HG02938 (cell line): ENCODE measurements at regions not wholly inside any gene's neighbourhood (a gene's known extent, or its start where the extent isn't known, plus 50 kb on each side); places are given as distances from the start of the nearest gene placed in this dataset.
"Not testable (repeated sequence)": the region's sequence is repeated elsewhere in the genome, so short reads cannot be mapped to it uniquely, and the experiment has no call there.

Source experiments
- ATAC-seq: cut with Tn5 transposase; IDR thresholded peaks from one replicate; pipeline ENCODE4 v1.9.1; 2021; ENCODE audit warnings: mild to moderate bottlenecking, moderate library complexity; ENCODE audit not compliant: unreplicated experiment

DNA sequence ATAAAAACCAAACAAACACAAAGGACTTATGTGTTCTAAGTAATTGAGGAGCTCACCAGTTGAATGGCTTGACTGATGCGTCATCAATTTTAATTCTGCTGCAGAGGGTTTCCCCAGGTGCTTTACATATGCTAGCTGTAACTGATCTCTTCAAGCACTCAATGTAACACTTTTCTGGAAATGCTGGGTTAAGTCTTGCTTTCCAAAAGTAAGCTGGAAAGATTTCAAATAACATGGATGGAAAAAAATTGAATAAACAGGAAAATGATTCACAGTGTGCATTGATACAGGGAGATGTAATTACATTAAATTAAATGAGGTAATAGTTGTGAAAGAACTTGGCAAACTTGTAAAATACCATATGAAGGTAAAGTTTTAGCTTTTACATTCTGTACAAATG lies 186.7 kb upstream of the WDFY3 start:
- no peak for ATAC-seq

DNA sequence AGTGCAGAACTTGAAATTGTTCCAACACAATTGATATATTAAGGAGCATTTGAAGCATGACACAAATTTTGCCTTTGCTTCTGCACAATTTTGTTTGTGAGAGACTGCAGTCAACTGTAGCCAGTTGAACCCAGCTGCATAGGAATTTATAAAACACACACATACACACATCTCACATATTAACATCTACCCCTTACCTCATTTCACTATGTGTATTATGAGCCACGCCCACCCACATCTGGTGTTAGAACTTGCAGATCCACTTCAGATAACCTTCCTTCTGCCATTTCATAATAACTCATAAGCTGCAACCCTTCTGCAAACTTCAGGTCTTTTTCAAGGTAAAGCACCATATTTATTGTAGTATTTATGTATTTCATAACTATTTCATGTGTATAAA lies 188.1 kb upstream of the WDFY3 start:
- ATAC-seq, result no peak

DNA sequence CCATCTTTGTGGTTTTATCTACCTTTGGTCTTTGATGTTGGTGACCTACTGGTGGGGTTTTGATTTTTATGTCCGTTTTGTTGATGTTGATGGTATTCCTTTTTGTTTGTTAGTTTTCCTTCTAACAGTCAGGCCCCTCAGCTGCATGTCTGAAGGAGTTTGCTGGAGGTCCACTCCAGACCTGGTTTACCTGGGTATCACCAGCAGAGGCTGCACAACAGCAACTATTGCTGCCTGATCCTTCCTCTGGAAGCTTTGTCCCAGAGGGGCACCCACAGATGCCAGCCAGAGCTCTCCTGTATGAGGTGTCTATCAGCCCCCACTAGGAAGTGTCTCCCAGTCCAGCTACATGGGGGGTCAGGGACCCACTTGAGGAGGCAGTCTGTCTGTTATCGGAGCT lies 199.3 kb upstream of the WDFY3 start:
- ATAC-seq, result no peak

DNA sequence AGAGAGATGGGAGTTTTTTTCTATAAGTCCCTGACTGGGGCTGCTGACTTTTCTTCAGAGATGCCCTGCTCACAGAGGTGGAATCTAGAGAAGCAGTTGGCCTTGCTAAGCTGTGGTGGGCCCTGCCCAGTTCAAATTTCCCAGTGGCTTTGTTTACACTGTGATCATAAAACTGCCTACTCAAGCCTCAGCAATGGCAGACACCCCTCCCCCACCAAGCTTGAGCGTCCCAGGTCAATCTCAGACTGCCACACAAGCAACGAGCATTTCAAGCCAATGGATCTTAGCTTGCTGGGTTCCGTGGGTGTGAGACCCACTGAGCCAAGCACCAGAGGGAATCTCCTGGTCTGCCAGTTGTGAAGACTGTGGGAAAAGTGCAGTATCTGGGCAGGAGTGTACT lies 199.8 kb upstream of the WDFY3 start:
- no peak for ATAC-seq

DNA sequence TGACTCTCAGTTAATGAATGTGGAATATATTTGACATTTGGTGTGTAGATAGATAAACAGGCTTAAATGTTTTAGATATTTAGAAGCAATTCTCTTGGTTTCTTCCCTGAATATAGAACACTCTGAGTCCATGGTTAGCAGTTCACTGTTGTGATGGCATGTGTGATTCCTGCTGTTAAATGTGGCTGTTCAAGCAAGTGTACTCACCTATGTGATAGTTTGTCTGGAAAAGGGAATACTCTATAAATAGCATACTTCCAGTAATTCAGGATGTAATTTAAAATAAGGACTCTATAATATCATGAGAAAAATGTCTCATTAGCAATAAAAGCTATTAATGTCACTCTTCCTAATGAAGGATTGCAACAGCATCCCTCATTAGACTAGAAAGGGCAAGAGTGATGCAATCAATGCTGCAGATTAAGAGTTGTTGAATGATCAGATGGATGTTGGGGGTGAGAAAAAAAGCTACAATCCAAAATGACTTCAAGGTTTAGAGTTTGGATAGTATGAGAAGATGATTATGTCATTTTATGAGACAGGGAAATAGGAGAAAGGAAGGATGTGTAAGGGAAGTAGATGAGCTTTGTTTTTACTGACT lies 201.8 kb upstream of the WDFY3 start:
- ATAC-seq, result no peak

DNA sequence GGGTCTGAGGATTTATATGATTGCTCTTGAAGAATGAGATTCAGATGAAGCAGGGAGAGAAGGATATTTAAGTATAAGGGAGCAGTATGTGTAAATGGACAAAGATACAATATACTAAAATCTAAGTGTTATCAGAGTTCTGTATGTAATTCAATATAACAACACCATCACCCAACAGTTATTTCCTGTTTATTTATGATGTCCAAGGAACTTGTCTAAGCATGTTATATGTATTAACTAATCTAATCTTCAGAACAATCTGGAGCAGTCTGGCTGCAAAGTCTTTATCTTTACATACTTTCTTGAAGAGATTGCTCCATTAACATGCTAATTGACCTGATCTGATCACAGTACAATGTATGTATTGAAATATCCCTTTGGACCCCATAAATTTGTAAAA lies 203.8 kb upstream of the WDFY3 start:
- no peak for ATAC-seq

DNA sequence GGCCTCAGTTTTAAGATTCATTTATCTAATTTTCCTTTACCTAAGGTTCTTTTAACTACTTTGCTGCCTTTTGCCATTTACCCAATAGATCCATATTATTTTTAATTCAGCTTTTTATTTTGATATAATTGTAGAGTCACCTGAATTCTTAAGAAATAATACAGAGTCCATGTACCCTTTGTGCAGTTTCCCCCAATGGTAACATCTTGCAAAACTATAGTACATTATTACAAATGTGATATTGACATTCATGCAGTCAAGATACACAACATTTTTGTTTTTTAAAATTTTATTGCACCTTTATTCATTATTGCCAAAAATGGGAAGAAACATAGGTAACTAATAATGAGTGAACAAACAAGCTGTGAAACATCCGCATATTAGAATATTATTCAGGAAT lies 208.7 kb upstream of the WDFY3 start:
- no peak for ATAC-seq

DNA sequence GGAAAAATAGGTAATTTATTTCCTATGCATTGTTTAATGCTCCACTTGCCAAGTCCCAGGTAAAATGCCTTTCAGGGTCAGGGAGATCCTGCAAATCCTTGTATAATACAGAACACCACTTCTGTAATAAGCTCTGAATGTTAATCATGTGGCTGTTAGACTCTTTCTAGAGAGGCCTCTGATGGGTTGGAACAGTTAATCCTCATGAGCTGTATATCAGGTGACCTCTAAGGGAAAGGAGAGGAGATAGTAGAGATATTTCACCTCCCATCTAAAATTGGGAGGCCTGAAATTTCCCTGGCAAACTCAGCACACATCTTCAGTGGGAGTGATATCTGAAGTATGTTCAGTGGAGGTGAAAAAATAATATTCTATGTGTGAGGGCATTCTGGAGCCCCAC lies 210.6 kb upstream of the WDFY3 start:
- ATAC-seq, result no peak

DNA sequence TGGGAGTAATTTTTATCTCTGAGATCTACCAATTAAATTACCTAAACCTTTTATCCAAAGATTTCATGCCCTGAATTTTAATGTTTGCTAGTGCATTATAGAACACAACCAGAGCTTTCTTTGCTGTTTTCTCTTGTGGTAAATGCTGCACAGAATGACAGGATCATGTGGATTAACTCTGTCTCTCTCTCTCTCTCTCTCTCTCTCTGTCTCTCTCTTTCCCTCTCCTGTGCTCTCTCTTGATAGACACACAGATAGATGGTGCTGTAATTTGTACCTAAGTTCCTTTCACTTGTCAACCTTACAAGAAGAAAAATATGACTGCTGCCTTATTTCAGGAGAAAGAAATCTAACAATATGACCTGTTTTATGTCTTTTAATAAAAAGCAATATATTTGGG lies 211.2 kb upstream of the WDFY3 start:
- ATAC-seq, result no peak

DNA sequence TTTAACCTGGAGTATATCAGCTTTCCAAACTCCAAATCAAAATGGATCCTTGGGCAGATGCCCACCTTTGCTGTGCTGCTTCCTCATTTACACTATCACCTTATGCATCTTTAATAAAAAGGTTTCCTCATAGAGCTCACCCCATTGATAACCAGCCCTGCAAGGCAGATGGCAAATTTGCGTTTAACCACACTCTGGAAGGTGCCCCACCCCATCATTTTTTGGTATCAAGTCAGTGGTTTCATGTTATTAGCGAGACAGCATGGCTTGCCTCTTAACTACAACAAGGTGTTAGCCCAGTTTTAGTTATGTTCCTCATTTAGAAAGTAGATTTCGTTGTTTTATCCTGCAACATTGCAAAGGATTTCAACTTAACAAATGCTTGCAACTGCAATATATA lies 214.0 kb upstream of the WDFY3 start:
- ATAC-seq, result no peak

DNA sequence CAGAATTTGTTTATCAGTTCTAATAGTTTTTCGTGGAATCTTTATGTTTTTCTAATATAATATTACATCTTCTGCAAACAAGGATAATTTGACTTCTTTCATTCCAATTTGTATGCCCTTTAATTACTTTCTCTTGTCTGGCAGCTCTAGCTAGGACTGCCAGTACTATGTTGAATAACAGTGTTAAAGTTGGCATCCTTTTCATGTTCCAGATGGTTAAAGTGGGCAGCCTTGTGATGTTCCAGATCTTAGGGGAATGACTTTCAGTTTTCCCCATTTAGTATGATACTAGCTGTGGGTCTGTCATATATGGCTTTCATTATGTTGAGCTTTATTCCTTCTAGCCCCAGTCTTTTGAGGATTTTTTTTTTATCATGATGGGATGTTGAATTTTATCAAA lies 220.6 kb upstream of the WDFY3 start:
- no peak for ATAC-seq

DNA sequence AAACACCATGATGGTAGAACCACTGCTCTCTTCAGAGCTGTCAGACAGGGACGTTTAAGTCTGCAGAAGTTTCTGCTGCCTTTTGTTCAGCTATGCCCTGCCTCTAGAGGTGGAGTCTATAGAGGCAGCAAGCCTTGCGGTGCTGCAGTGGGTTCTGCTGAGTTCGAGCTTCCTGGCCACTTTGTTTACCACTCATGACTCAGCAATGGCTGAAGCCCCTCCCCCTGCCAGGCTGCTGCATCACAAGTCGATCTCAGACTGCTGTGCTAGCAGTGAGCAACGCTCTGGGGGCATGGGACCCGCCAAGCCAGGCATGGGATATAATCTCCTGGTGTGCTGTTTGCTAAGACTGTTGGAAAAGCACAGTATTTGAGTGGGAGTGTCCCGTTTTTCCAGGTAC lies 229.5 kb upstream of the WDFY3 start:
- ATAC-seq, result not testable (repeated sequence)

DNA sequence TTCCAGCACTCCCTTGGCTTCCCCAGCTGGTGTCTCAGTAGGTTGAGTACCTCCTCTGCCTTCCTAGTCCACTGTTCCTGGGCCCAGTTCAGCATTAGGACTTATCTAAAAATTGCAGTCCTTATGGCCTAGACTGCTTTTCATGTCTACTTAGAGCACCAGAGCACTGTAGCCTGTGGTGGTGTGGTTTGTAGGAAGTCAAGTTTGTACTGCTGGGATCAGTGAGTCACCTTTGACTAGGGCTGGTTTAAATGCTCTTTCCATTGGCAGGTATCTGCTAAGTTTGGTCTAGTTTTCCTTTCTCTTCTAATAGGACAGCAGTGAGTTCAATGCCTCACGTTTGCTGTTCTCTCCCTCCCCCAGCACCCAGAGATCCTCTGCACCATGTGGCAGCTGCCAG lies 233.6 kb upstream of the WDFY3 start:
- ATAC-seq, result no peak

DNA sequence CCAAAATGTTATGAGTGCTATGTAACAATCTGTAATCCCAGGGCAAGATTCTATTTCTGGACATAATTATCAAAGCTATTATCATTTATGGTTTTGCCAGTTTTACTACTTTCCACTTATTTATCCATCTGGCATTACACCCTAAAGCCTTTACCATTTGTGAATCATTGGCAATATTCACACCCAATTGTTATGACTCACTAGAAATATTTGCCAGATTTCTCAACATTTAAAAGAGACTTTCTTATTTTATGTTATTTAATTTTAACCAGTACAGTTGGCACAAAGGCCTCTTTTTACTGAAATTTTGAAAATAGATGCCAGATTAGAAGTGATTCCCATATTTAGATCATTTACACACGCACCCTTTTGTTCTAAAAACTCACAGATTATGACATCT lies 242.7 kb upstream of the WDFY3 start:
- no peak for ATAC-seq

DNA sequence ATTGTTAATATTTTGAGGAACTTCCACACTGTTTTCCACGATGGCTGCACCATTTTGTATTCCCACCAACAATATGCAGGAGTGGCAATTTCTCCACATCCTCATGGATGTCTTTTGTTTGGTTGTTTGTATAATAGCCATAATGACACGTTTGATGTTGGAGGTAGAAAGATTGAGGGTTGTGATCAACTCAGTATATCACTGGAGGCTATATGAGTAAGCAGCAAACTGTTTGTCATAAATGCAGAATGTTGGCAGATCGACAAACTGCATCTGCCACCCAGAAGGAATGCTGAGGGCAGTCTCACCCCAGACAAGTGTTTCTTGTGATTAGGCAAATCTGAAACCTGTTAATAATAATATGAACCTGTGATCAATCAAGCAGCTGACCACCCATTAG lies 243.9 kb upstream of the WDFY3 start:
- ATAC-seq, result no peak

DNA sequence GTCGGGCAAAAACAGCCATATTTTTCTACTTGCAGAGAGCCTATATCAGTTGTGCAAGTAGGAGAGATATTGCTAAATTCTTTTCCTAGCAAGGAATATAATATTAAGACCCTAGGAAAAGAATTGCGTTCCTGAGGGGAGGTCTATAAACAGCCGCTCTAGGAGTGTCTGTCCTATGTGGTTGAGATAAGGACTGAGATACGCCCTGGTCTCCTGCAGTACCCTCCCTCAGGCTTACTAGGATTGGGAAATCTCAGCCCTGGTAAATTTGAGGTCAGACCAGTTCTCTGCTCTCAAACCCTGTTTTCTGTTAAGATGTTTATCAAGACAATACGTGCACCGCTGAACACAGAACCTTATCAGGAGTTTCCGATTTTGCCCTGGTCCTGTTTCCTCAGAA lies 250.1 kb upstream of the WDFY3 start:
- ATAC-seq, result not testable (repeated sequence)

DNA sequence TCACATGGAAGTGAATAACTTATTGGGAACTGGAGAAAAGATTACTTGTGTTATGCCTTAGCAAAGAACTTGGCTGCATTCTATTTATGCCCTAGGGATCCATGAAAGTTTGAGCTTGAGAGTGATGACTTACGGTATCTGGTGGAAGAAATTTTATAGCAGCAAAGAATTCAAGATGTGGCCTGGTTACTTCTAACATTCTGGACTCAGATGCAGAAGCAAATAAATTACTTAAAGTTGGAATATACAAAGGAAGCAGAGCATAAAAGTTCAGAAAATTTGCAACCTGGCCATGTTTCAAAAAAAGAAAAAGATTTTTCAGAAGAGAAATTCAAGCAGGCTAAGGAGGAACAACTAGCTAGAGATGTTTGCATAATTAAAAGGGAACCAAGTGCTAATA lies 252.3 kb upstream of the WDFY3 start:
- no peak for ATAC-seq

DNA sequence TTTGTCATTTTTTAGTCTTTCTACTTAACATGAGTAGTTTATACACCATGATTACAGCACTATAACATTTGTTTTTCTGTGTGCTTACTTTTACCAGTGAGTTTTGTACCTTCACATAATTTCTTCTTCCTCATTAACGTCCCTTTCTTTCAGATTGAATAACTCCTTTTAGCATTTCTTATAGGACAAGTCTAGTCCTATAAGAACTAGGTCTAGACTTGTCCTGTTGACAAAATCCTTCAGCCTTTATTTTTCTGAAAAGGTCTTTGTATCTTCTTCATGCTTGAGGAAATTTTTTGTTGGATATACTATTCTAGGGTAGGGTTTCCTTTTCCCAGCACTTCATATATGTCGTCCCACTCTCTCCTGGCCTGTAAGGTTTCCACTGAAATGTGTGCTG lies 253.3 kb upstream of the ARHGAP24 start:
- no peak for ATAC-seq

DNA sequence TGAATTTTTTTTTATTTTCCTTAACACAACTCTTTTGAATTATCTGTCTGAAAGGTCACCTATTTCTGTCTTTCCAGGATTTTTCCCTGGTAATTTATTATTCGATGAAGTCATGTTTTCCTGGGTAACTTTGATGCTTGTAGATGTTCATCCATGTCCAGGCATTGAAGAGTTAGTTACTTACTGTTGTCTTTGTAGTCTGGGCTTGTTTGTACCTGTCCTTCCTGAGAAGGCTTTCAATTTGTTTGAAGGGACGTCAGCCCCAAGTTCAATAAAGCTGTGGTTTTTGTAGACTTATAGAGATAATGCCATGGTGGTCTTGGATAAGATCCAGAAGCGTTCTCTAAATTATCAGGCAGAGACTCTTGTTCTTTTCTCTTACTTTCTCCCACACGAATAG lies 252.4 kb upstream of the ARHGAP24 start:
- no peak for ATAC-seq

DNA sequence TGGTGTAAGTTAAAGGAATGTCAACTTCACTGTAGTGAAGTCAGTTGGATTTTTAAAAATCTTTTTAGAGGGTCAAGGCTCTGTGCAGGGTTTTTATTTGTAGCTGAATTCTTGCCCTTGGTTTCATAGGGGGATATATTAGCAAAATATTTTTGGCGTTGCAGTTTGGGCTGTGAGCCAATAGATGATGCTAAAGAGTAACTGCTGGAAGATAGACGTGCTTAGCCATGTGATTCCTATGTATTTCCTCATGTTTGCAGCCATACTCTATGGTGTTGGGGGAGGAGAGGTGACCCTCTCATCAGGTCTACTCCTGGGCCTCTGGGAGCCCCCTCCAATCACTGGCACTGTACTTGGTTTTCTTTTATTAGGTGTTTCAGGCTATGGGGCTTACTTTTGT lies 246.7 kb upstream of the ARHGAP24 start:
- no peak for ATAC-seq

DNA sequence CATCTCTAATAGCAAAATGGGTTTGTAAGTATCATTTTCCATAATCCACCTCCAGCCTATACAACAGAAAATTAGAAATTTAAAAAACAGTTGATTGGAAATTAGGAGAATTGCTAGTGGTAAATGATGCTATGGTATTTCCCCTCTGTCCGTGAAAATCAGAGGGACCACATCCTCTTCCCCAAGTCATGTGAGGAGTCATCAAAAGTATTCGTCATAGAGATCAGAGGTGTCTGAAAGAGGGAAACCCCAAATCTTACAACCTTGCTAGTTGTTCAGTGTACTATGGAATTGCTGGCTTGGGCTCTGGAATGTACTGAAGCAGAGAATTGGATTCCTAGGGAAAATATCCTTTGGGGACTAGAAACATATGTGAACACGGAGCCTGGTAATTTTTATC lies 241.4 kb upstream of the ARHGAP24 start:
- ATAC-seq, result no peak

DNA sequence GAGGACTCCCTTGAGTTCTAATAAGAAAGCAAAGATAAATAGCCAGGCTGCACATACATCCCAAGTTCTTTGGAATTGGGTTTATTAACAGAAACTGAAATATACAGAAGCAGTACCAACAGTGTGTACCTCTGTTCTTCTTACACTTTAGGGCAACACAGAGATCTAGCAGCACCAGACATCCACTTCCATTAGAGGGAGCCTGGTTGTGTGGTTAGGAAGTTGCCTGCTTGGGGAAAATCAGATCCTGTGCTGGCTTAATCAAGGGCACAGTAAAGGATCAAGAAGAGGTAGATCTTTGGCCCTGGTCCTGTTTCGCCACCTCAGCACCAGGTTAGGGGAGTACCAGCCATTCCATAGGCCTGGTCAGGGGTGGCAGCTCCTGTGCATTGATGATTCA lies 231.1 kb upstream of the ARHGAP24 start:
- no peak for ATAC-seq

DNA sequence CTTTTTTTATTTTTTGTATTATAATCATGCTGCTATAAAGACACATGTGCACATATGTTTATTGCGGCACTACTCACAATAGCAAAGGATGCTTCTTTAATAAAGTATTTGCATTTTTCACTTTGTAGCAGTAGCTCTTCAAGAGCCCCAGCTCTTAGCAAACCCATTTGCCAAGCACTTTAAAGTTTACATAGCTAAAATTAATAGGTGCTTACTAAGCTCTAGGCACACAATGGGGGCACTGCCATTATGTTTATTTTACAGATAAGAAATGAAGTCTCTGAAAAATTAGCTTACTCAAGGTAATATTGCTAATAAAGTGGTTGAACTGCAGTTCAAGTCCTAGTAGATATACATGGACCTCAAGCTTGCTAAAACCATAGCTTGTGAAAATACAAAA lies 230.3 kb upstream of the ARHGAP24 start:
- no peak for ATAC-seq

DNA sequence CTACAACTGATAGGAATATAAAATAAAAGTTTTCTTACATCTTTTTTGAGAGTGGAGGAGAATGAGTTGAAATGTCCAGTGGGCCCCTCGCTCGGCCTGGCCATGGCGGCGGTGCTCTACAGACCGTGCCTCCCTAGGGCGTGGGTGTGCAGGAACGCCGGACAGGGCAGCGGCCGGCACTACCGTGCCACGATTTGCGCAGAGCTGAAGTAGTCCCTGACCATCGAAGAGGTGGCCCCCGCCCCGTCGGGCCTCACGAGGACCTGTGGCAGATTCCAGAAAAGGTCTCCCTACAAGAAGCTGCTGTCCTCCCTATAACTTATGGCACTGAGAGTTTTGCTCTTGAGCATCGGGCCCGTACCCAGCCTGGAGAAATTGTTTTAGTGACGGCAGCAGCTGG lies 228.9 kb upstream of the ARHGAP24 start:
- ATAC-seq, result no peak
